Globus pallidus (tissue), 1 donor: ENCODE measurements at regions not wholly inside any gene's neighbourhood (a gene's known extent, or its start where the extent isn't known, plus 50 kb on each side); places are given as distances from the start of the nearest gene placed in this dataset.
"Not testable (repeated sequence)": the region's sequence is repeated elsewhere in the genome, so short reads cannot be mapped to it uniquely, and the experiment has no call there.

Source experiments
- DNase-seq: peaks from one replicate; pipeline ENCODE4 v3.0.0-alpha.2; 2015; ENCODE audit warnings: low spot score

GRCh38 chrX:52585892-52586291 lies 68.8 kb downstream of the SSX7 start:
- DNase-seq = no peak

- no peak for DNase-seq
These were observed 60.8 kb upstream of the XAGE1B start for GRCh38 chrX:52577464-52578173.

GRCh38 chrX:52576946-52577345 lies 60.1 kb upstream of the XAGE1B start:
- no peak for DNase-seq

- DNase-seq = no peak
These were observed 59.6 kb upstream of the XAGE1B start for GRCh38 chrX:52576474-52576873.

GRCh38 chrX:52574416-52575275 lies 57.8 kb upstream of the XAGE1B start:
- peak; percentile 25 for DNase-seq

- DNase-seq = not testable (repeated sequence)
These were observed 51.3 kb upstream of the XAGE1B start for GRCh38 chrX:52568146-52568545.
